Body of pancreas (tissue), 4 donors: ENCODE measurements at regions not wholly inside any gene's neighbourhood (a gene's known extent, or its start where the extent isn't known, plus 50 kb on each side); places are given as distances from the start of the nearest gene placed in this dataset.
"Not testable (repeated sequence)": the region's sequence is repeated elsewhere in the genome, so short reads cannot be mapped to it uniquely, and the experiment has no call there.

Experiments used
- CTCF ChIP-seq, 7 experiments: fragments of 450-650 bp in 4 of 7; fragments of 200-600 bp in 3 of 7; sonication (generic) in 3 of 7; IDR thresholded peaks; one replicate each; pipeline ENCODE4 v1.5.1; 2016 to 2019; ENCODE audit warnings: antibody characterized with exemption in 7 of 7
- POLR2A ChIP-seq, 3 donors: fragments of 450-650 bp; IDR thresholded peaks; one replicate each; pipeline ENCODE4 v1.6.1; 2016; ENCODE audit warnings: antibody characterized with exemption in 3 of 3, mild to moderate bottlenecking in 2 of 3

GRCh38 chr5:10876996-10877395 lies 116.0 kb upstream of the DAP start:
- not testable (repeated sequence) for TF ChIP-seq POLR2A, CTCF (IDR thresholded peaks at IDR 0.05)
